CD4-positive, CD25-positive, alpha-beta regulatory T cell (primary cell): ENCODE measurements at regions not wholly inside any gene's neighbourhood (a gene's known extent, or its start where the extent isn't known, plus 50 kb on each side); places are given as distances from the start of the nearest gene placed in this dataset.

Experiments
- ATAC-seq, 2 donors: fragments of 150-1000 bp; cut with Tn5 transposase; one replicate each; pipeline ENCODE4 v1.10.0; 2021; ENCODE audit warnings: low read depth in 2 of 2, moderate number of reproducible peaks in 2 of 2, moderate library complexity in 1 of 2
- DNase-seq, 3 donors: peaks; one replicate each; pipeline versions ENCODE4 v3.0.0 to v3.0.0-alpha.2; 2012 to 2022; ENCODE audit warnings: mixed read lengths in 1 of 3
- H3K27ac ChIP-seq: one replicate; pipeline ENCODE4 v1.7.0; 2013; ENCODE audit warnings: mild to moderate bottlenecking, low read length; ENCODE audit not compliant: insufficient read depth, poor library complexity, severe bottlenecking
- H3K27me3 ChIP-seq: one replicate; pipeline ENCODE4 v1.7.0; 2013; ENCODE audit warnings: low read length; ENCODE audit not compliant: control insufficient read depth, insufficient read depth
- H3K36me3 ChIP-seq: one replicate; pipeline ENCODE4 v1.7.0; 2013; ENCODE audit warnings: mild to moderate bottlenecking, low read length, moderate library complexity; ENCODE audit not compliant: control insufficient read depth, insufficient read depth
- H3K4me1 ChIP-seq: 2 replicates; pipeline ENCODE4 v1.7.0; 2013; ENCODE audit warnings: mild to moderate bottlenecking, low read length; ENCODE audit not compliant: insufficient read depth, control insufficient read depth, poor library complexity, severe bottlenecking
- H3K4me3 ChIP-seq: one replicate; pipeline ENCODE4 v1.7.0; 2013; ENCODE audit warnings: low read depth, mild to moderate bottlenecking, low read length, moderate library complexity
- H3K9me3 ChIP-seq, 2 experiments: 1 replicate in 1 of 2; 2 replicates in 1 of 2; pipeline ENCODE4 v1.7.0; 2013; ENCODE audit warnings: low read length in 2 of 2, mild to moderate bottlenecking in 1 of 2, moderate library complexity in 1 of 2; ENCODE audit not compliant: control insufficient read depth in 2 of 2
- H3K27ac Mint-ChIP-seq, 3 donors: one replicate each; pipeline ENCODE4 v1.8.0; 2020 to 2022; ENCODE audit warnings: mild to moderate bottlenecking in 3 of 3, mixed read lengths in 3 of 3, moderate library complexity in 2 of 3
- H3K27me3 Mint-ChIP-seq: one replicate; pipeline ENCODE4 v1.8.0; 2022; ENCODE audit warnings: mild to moderate bottlenecking, mixed read lengths
- H3K36me3 Mint-ChIP-seq: one replicate; pipeline ENCODE4 v1.8.0; 2020; ENCODE audit warnings: mixed read lengths
- H3K4me1 Mint-ChIP-seq, 4 donors: one replicate each; pipeline ENCODE4 v1.8.0; 2020 to 2022; ENCODE audit warnings: mixed read lengths in 4 of 4, mild to moderate bottlenecking in 1 of 4
- H3K4me3 Mint-ChIP-seq, 4 donors: one replicate each; pipeline ENCODE4 v1.8.0; 2020 to 2022; ENCODE audit warnings: mild to moderate bottlenecking in 4 of 4, mixed read lengths in 4 of 4, moderate library complexity in 3 of 4
- H3K9me3 Mint-ChIP-seq, 7 donors: one replicate each; pipeline ENCODE4 v1.8.0; 2020 to 2022; ENCODE audit warnings: mixed read lengths in 7 of 7, mild to moderate bottlenecking in 3 of 7, moderate library complexity in 2 of 7

- peaks cover 5% of the 10 kb centered on the region for H3K27me3 Mint-ChIP-seq
- no peak overlapping the region for H3K4me3 Mint-ChIP-seq
- no peaks in the 10 kb centered on the region for H3K27me3 ChIP-seq
- H3K36me3 Mint-ChIP-seq = no peaks in the 10 kb centered on the region
- no peak overlapping the region for H3K27ac Mint-ChIP-seq
- H3K4me1 Mint-ChIP-seq = peaks cover 0 to 5% (median 0%) of the 10 kb centered on the region in 4 donors
- ATAC-seq = no peak
- H3K36me3 ChIP-seq = no peaks in the 10 kb centered on the region
- no peak overlapping the region for H3K4me3 ChIP-seq
- H3K9me3 Mint-ChIP-seq = no peaks in the 10 kb centered on the region
- H3K27ac ChIP-seq = no peak overlapping the region
- H3K9me3 ChIP-seq = no peaks in the 10 kb centered on the region
- no peak for DNase-seq
- no peaks in the 10 kb centered on the region for H3K4me1 ChIP-seq
These were observed 290.1 kb upstream of the ZMIZ1 start for GRCh38 chr10:78778444-78779338.

GRCh38 chr10:78779339-78779955 lies 289.3 kb upstream of the ZMIZ1 start:
- Histone ChIP-seq H3K27ac (no peak overlapping the region), H3K27me3 (no peaks in the 10 kb centered on the region), H3K9me3 (no peaks in the 10 kb centered on the region), H3K4me3 (no peak overlapping the region), H3K36me3 (no peaks in the 10 kb centered on the region), H3K4me1 (no peaks in the 10 kb centered on the region)
- no peaks in the 10 kb centered on the region for H3K36me3 Mint-ChIP-seq
- H3K9me3 Mint-ChIP-seq = no peaks in the 10 kb centered on the region
- H3K4me3 Mint-ChIP-seq = no peak overlapping the region
- no peak for ATAC-seq
- peaks cover 10% of the 10 kb centered on the region for H3K27me3 Mint-ChIP-seq
- H3K4me1 Mint-ChIP-seq = peaks cover 0 to 5% (median 0%) of the 10 kb centered on the region in 4 donors
- peak overlapping the region in 1 of 3 donors; percentile 55 for H3K27ac Mint-ChIP-seq
- no peak for DNase-seq

GRCh38 chr10:78780551-78780961 lies 288.2 kb upstream of the ZMIZ1 start:
- Histone ChIP-seq H3K27ac (no peak overlapping the region), H3K4me3 (no peak overlapping the region), H3K36me3 (no peaks in the 10 kb centered on the region), H3K27me3 (no peaks in the 10 kb centered on the region), H3K4me1 (no peaks in the 10 kb centered on the region), H3K9me3 (no peaks in the 10 kb centered on the region)
- Mint-ChIP-seq H3K4me3 (no peak overlapping the region), H3K4me1 (peaks cover 0 to 5% (median 0%) of the 10 kb centered on the region in 4 donors), H3K27me3 (peaks cover 14% of the 10 kb centered on the region), H3K27ac (no peak overlapping the region), H3K9me3 (no peaks in the 10 kb centered on the region), H3K36me3 (no peaks in the 10 kb centered on the region)
- ATAC-seq (no peak), DNase-seq (no peak)

- Mint-ChIP-seq H3K36me3 (no peaks in the 10 kb centered on the region), H3K4me1 (peaks cover 0 to 2% (median 0%) of the 10 kb centered on the region in 4 donors), H3K27ac (no peak overlapping the region), H3K4me3 (no peak overlapping the region), H3K9me3 (no peaks in the 10 kb centered on the region), H3K27me3 (peaks cover 14% of the 10 kb centered on the region)
- H3K36me3 ChIP-seq = no peaks in the 10 kb centered on the region
- no peaks in the 10 kb centered on the region for H3K4me1 ChIP-seq
- no peak for DNase-seq
- no peaks in the 10 kb centered on the region for H3K9me3 ChIP-seq
- no peak overlapping the region for H3K27ac ChIP-seq
- H3K4me3 ChIP-seq = no peak overlapping the region
- ATAC-seq = no peak
- H3K27me3 ChIP-seq = no peaks in the 10 kb centered on the region
These were observed 287.4 kb upstream of the ZMIZ1 start for GRCh38 chr10:78781251-78781913.

GRCh38 chr10:78781991-78782390 lies 286.8 kb upstream of the ZMIZ1 start:
- Histone ChIP-seq H3K4me1 (no peaks in the 10 kb centered on the region), H3K36me3 (no peaks in the 10 kb centered on the region), H3K27ac (no peak overlapping the region), H3K9me3 (no peaks in the 10 kb centered on the region), H3K27me3 (no peaks in the 10 kb centered on the region), H3K4me3 (no peak overlapping the region)
- H3K4me1 Mint-ChIP-seq = no peaks in the 10 kb centered on the region
- no peak overlapping the region for H3K4me3 Mint-ChIP-seq
- ATAC-seq (no peak), DNase-seq (no peak)
- no peak overlapping the region for H3K27ac Mint-ChIP-seq
- H3K36me3 Mint-ChIP-seq = no peaks in the 10 kb centered on the region
- H3K9me3 Mint-ChIP-seq = no peaks in the 10 kb centered on the region
- H3K27me3 Mint-ChIP-seq = peaks cover 14% of the 10 kb centered on the region

- H3K9me3 ChIP-seq = no peaks in the 10 kb centered on the region
- Mint-ChIP-seq H3K4me3 (no peak overlapping the region), H3K27ac (no peak overlapping the region), H3K9me3 (no peaks in the 10 kb centered on the region), H3K36me3 (no peaks in the 10 kb centered on the region), H3K4me1 (no peaks in the 10 kb centered on the region), H3K27me3 (peaks cover 14% of the 10 kb centered on the region)
- H3K4me1 ChIP-seq = no peaks in the 10 kb centered on the region
- H3K4me3 ChIP-seq = no peak overlapping the region
- ATAC-seq = no peak
- DNase-seq = no peak
- H3K27me3 ChIP-seq = no peaks in the 10 kb centered on the region
- H3K36me3 ChIP-seq = no peaks in the 10 kb centered on the region
- no peak overlapping the region for H3K27ac ChIP-seq
These were observed 286.3 kb upstream of the ZMIZ1 start for GRCh38 chr10:78782441-78782840.

GRCh38 chr10:78783753-78784152 lies 285.0 kb upstream of the ZMIZ1 start:
- Histone ChIP-seq H3K4me1 (no peaks in the 10 kb centered on the region), H3K27ac (no peak overlapping the region), H3K9me3 (no peaks in the 10 kb centered on the region), H3K27me3 (no peaks in the 10 kb centered on the region), H3K36me3 (no peaks in the 10 kb centered on the region), H3K4me3 (no peak overlapping the region)
- Mint-ChIP-seq H3K9me3 (no peaks in the 10 kb centered on the region), H3K4me3 (no peak overlapping the region), H3K27ac (no peak overlapping the region), H3K4me1 (no peaks in the 10 kb centered on the region), H3K27me3 (peaks cover 14% of the 10 kb centered on the region), H3K36me3 (no peaks in the 10 kb centered on the region)
- ATAC-seq (no peak), DNase-seq (no peak)
